ENCODE measurements at regions not wholly inside any gene's neighbourhood (a gene's known extent, or its start where the extent isn't known, plus 50 kb on each side); places are given as distances from the start of the nearest gene placed in this dataset.
"Not testable (repeated sequence)": the region's sequence is repeated elsewhere in the genome, so short reads cannot be mapped to it uniquely, and the experiment has no call there.

GRCh38 chrX:27136325-27136724 lies 326.8 kb downstream of the PPP4R3C start:
- DNase-seq, result no peak

- no peak for DNase-seq
Observed at GRCh38 chrX:27132862-27133261, 330.3 kb downstream of the PPP4R3C start.

GRCh38 chrX:27087176-27087575 lies 376.0 kb downstream of the PPP4R3C start:
- not testable (repeated sequence) for DNase-seq

GRCh38 chrX:27086237-27086636 lies 376.9 kb downstream of the PPP4R3C start:
- DNase-seq, result no peak

- no peak for DNase-seq
Observed at GRCh38 chrX:27085346-27085745, 377.8 kb downstream of the PPP4R3C start.

GRCh38 chrX:27078371-27078770 lies 384.8 kb downstream of the PPP4R3C start:
- no peak for DNase-seq

- DNase-seq, result no peak
Observed at GRCh38 chrX:27057883-27058282, 405.3 kb downstream of the PPP4R3C start.

- DNase-seq, result no peak
Observed at GRCh38 chrX:27039332-27039731, 423.8 kb downstream of the PPP4R3C start.

- no peak for DNase-seq
Observed at GRCh38 chrX:27008486-27008885, 454.7 kb downstream of the PPP4R3C start.

- no peak for DNase-seq
Observed at GRCh38 chrX:26999634-27000033, 463.5 kb downstream of the PPP4R3C start.

- no peak for DNase-seq
Observed at GRCh38 chrX:26958261-26958660, 504.9 kb downstream of the PPP4R3C start.

GRCh38 chrX:26954029-26954428 lies 509.1 kb downstream of the PPP4R3C start:
- no peak for DNase-seq

GRCh38 chrX:26952213-26952612 lies 510.9 kb downstream of the PPP4R3C start:
- no peak for DNase-seq

GRCh38 chrX:26927419-26927818 lies 535.7 kb downstream of the PPP4R3C start:
- DNase-seq, result no peak

GRCh38 chrX:26925088-26925487 lies 538.1 kb downstream of the PPP4R3C start:
- DNase-seq, result no peak

GRCh38 chrX:26922278-26922677 lies 540.9 kb downstream of the PPP4R3C start:
- no peak for DNase-seq

GRCh38 chrX:26918631-26919030 lies 544.5 kb downstream of the PPP4R3C start:
- no peak for DNase-seq

- no peak for DNase-seq
Observed at GRCh38 chrX:26916991-26917390, 546.1 kb downstream of the PPP4R3C start.

GRCh38 chrX:26915064-26915463 lies 548.1 kb downstream of the PPP4R3C start:
- DNase-seq, result no peak

GRCh38 chrX:26914232-26914631 lies 548.9 kb downstream of the PPP4R3C start:
- DNase-seq, result no peak

GRCh38 chrX:26911785-26912184 lies 551.4 kb downstream of the PPP4R3C start:
- DNase-seq, result not testable (repeated sequence)

GRCh38 chrX:26909728-26910127 lies 553.4 kb downstream of the PPP4R3C start:
- no peak for DNase-seq

- DNase-seq, result no peak
Observed at GRCh38 chrX:26908218-26908617, 554.9 kb downstream of the PPP4R3C start.

- DNase-seq, result no peak
Observed at GRCh38 chrX:26889574-26889973, 573.6 kb downstream of the PPP4R3C start.

- DNase-seq, result no peak
Observed at GRCh38 chrX:26873736-26874135, 589.4 kb downstream of the PPP4R3C start.

GRCh38 chrX:26871967-26872366 lies 591.2 kb downstream of the PPP4R3C start:
- no peak for DNase-seq

Data from COR-L47 (cell line).